HCT116 (cell line): ENCODE measurements at regions not wholly inside any gene's neighbourhood (a gene's known extent, or its start where the extent isn't known, plus 50 kb on each side); places are given as distances from the start of the nearest gene placed in this dataset.

Source experiments
- ATAC-seq: fragments of 200-7000 bp; cut with Tn5 transposase; 2 replicates; pipeline ENCODE4 v1.9.1; 2020; ENCODE audit warnings: mild to moderate bottlenecking, moderate library complexity
- BruUV-seq: library from RNA; stranded (reverse); fragments of 400-500 nt; replicated peaks from 2 replicates; lab custom pipeline; 2021; lab: Mats Ljungman, UMichigan
- CTCF ChIA-PET: fragments of 300-600 bp; sonication (Branson Sonifier 250); formaldehyde crosslinking; loops from one replicate; lab custom pipeline; 2021; ENCODE audit warnings: antibody characterized with exemption; lab: Charles Lee
- POLR2A ChIA-PET: fragments of 300-600, 350-600 bp; sonication (Branson Sonifier 250); formaldehyde crosslinking; loops from one replicate; lab custom pipeline; 2021; ENCODE audit warnings: antibody characterized with exemption; lab: Charles Lee
- RAD21 ChIA-PET, 2 experiments: fragments of 300-600 bp; sonication (Branson Sonifier 250); formaldehyde crosslinking; loops; one replicate each; lab custom pipeline; 2023; ENCODE audit warnings: low total read pairs in 2 of 2; ENCODE audit not compliant: uncharacterized antibody in 2 of 2, unreplicated experiment in 2 of 2, low non-redundant PET in 1 of 2; lab: Charles Lee
- DNase-seq: peaks from one replicate; pipeline ENCODE4 v3.0.0-alpha.2; 2010; ENCODE audit warnings: low read depth, low spot score
- H2AFZ ChIP-seq: fragments of 200-600 bp; shearing (Covaris generic), sonication (generic); 2 replicates; pipeline ENCODE4 v1.6.1; 2017; ENCODE audit warnings: low read depth, mixed run types, mixed read lengths, antibody characterized with exemption, low read length; ENCODE audit not compliant: poor library complexity, severe bottlenecking
- H3K27ac ChIP-seq: 2 replicates; pipeline ENCODE4 v1.5.1; 2012; ENCODE audit warnings: low read depth, low read length
- H3K27me3 ChIP-seq: fragments of 200-600 bp; sonication (generic); 2 replicates; pipeline ENCODE4 v1.6.1; 2016; ENCODE audit warnings: mixed run types, low read length, mixed read lengths; ENCODE audit not compliant: insufficient read depth
- H3K36me3 ChIP-seq, 2 experiments: fragments of 200-500 bp in 1 of 2; fragments of 200-600 bp in 1 of 2; sonication (Bioruptor generic) in 1 of 2; sonication (generic) in 1 of 2; 2 replicates each; pipeline versions ENCODE4 v1.5.1 to v1.6.1; 2014 to 2016; ENCODE audit warnings: low read length in 2 of 2, inconsistent platforms in 1 of 2, mixed read lengths in 1 of 2, mixed run types in 1 of 2; ENCODE audit not compliant: insufficient read depth in 2 of 2, control insufficient read depth in 1 of 2
- H3K4me1 ChIP-seq, 2 experiments: fragments of 200-600 bp in 1 of 2; sonication (generic) in 1 of 2; 2 replicates each; pipeline versions ENCODE4 v1.5.1 to v1.6.1; 2012 to 2017; ENCODE audit warnings: low read length in 2 of 2, inconsistent platforms in 1 of 2, mild to moderate bottlenecking in 1 of 2, mixed read lengths in 1 of 2, mixed run types in 1 of 2, moderate library complexity in 1 of 2; ENCODE audit not compliant: insufficient read depth in 2 of 2, control insufficient read depth in 1 of 2
- H3K4me2 ChIP-seq: fragments of 200-600 bp; sonication (generic); 2 replicates; pipeline ENCODE4 v1.6.1; 2017; ENCODE audit warnings: mixed run types, low read length, mixed read lengths
- H3K4me3 ChIP-seq, 2 experiments: fragments of 200-600 bp in 1 of 2; sonication (generic) in 1 of 2; replicated peaks in 1 of 2; 2 replicates each; pipeline ENCODE4 v1.5.1; 2011 to 2016; ENCODE audit warnings: low read length in 2 of 2, control low read depth in 1 of 2, low read depth in 1 of 2, mild to moderate bottlenecking in 1 of 2, mixed read lengths in 1 of 2, mixed run types in 1 of 2
- H3K79me2 ChIP-seq: fragments of 200-600 bp; sonication (generic); 2 replicates; pipeline ENCODE4 v1.6.1; 2017; ENCODE audit warnings: mild to moderate bottlenecking, mixed run types, low read length, moderate library complexity, mixed read lengths; ENCODE audit not compliant: insufficient read depth
- H3K9ac ChIP-seq: fragments of 200-600 bp; sonication (generic); 2 replicates; pipeline ENCODE4 v1.6.1; 2016; ENCODE audit warnings: low read length, mixed read lengths
- H3K9me2 ChIP-seq: fragments of 200-600 bp; sonication (generic), shearing (Covaris generic); 2 replicates; pipeline ENCODE4 v1.6.1; 2017; ENCODE audit warnings: mixed run types, mild to moderate bottlenecking, moderate library complexity; ENCODE audit not compliant: insufficient read depth
- H3K9me3 ChIP-seq, 2 experiments: fragments of 200-500 bp in 1 of 2; fragments of 200-600 bp in 1 of 2; sonication (Bioruptor generic) in 1 of 2; sonication (generic) in 1 of 2; 2 replicates each; pipeline ENCODE4 v1.6.1; 2014 to 2017; ENCODE audit warnings: low read length in 2 of 2, mixed read lengths in 2 of 2, inconsistent platforms in 1 of 2, low read depth in 1 of 2, mild to moderate bottlenecking in 1 of 2, mixed run types in 1 of 2, moderate library complexity in 1 of 2; ENCODE audit not compliant: control insufficient read depth in 1 of 2, insufficient read depth in 1 of 2
- H4K20me1 ChIP-seq: fragments of 200-600 bp; sonication (generic), shearing (Covaris generic); 2 replicates; pipeline ENCODE4 v1.6.1; 2017; ENCODE audit warnings: mixed run types, mild to moderate bottlenecking, moderate library complexity; ENCODE audit not compliant: insufficient read depth
- ATF3 ChIP-seq: IDR thresholded peaks from 2 replicates; pipeline ENCODE4 v1.6.1; 2012
- CBX3 ChIP-seq: IDR thresholded peaks from 2 replicates; pipeline ENCODE4 v1.6.1; 2012; ENCODE audit warnings: low read depth
- EGR1 ChIP-seq: IDR thresholded peaks from 2 replicates; pipeline ENCODE4 v1.6.1; 2012; ENCODE audit warnings: low read depth
- ELF1 ChIP-seq: IDR thresholded peaks from 2 replicates; pipeline ENCODE4 v1.6.1; 2012; ENCODE audit warnings: low read depth, borderline replicate concordance
- EZH2 ChIP-seq: fragments of 200-600 bp; sonication (generic); IDR thresholded peaks from 2 replicates; pipeline ENCODE4 v1.6.1; 2017; ENCODE audit warnings: antibody characterized with exemption, mixed run types
- EZH2phosphoT487 ChIP-seq: fragments of 200-600 bp; IDR thresholded peaks from 2 replicates; pipeline ENCODE4 v1.6.1; 2018; ENCODE audit warnings: antibody characterized with exemption, borderline replicate concordance
- FOSL1 ChIP-seq: IDR thresholded peaks from 2 replicates; pipeline ENCODE4 v1.6.1; 2012; ENCODE audit warnings: low read depth
- JUND ChIP-seq: IDR thresholded peaks from 2 replicates; pipeline ENCODE4 v1.6.1; 2012
- MAX ChIP-seq: IDR thresholded peaks from 2 replicates; pipeline ENCODE4 v1.6.1; 2012
- POLR2A ChIP-seq: IDR thresholded peaks from 2 replicates; pipeline ENCODE4 v1.7.0; 2011; ENCODE audit warnings: borderline replicate concordance; ENCODE audit not compliant: insufficient read depth, insufficient read length; ENCODE audit errors: extremely low read depth
- POLR2AphosphoS5 ChIP-seq: IDR thresholded peaks from 2 replicates; pipeline ENCODE4 v1.6.1; 2011; ENCODE audit warnings: mild to moderate bottlenecking, low read depth, low read length, moderate library complexity
- RAD21 ChIP-seq: IDR thresholded peaks from 2 replicates; pipeline ENCODE4 v1.6.1; 2012; ENCODE audit warnings: low read depth, mild to moderate bottlenecking
- REST ChIP-seq: IDR thresholded peaks from 2 replicates; pipeline ENCODE4 v1.6.1; 2012; ENCODE audit warnings: low read depth
- SIN3A ChIP-seq: IDR thresholded peaks from 2 replicates; pipeline ENCODE4 v1.6.1; 2012; ENCODE audit warnings: low read depth
- SP1 ChIP-seq: IDR thresholded peaks from 2 replicates; pipeline ENCODE4 v1.6.1; 2012; ENCODE audit warnings: low read depth
- SRF ChIP-seq: IDR thresholded peaks from 2 replicates; pipeline ENCODE4 v1.6.1; 2012; ENCODE audit warnings: low read depth
- TCF7L2 ChIP-seq: IDR thresholded peaks from 2 replicates; pipeline ENCODE4 v1.7.0; 2011; ENCODE audit warnings: borderline replicate concordance, inconsistent platforms; ENCODE audit not compliant: insufficient read depth, insufficient read length; ENCODE audit errors: extremely low read depth
- ZFX ChIP-seq: fragments of 450-650 bp; IDR thresholded peaks from 2 replicates; pipeline ENCODE4 v1.6.1; 2017
- ZNF274 ChIP-seq: fragments of 200-500 bp; sonication (Bioruptor generic); IDR thresholded peaks from 2 replicates; pipeline ENCODE4 v1.6.1; 2014; ENCODE audit warnings: mild to moderate bottlenecking, low read depth, low read length, inconsistent platforms
- intact Hi-C: fragments of 100-400 bp; cut with micrococcal nuclease; formaldehyde crosslinking; loops from 2 replicates; pipeline ENCODE4 v1.10.0; 2022

- ATAC-seq (no peak), DNase-seq (no peak)
- ChIA-PET POLR2A (no interaction called here), RAD21 (no interaction called here)
- no peak overlapping the region for H3K4me3 ChIP-seq
- no peak overlapping the region for H3K27ac ChIP-seq
- no peak overlapping the region for H3K9ac ChIP-seq
- no peaks in the 10 kb centered on the region for H4K20me1 ChIP-seq
- H3K79me2 ChIP-seq: no peaks in the 10 kb centered on the region
- no peak overlapping the region for H2AFZ ChIP-seq
- H3K4me1 ChIP-seq: no peaks in the 10 kb centered on the region
- TF ChIP-seq CBX3 (no peak), POLR2A (no peak), REST (no peak), JUND (no peak), ELF1 (no peak), EZH2phosphoT487 (no peak), ZNF274 (no peak), FOSL1 (no peak), ZFX (no peak), EZH2 (no peak), POLR2AphosphoS5 (no peak), SRF (no peak), ATF3 (no peak), EGR1 (no peak), SIN3A (no peak), MAX (no peak), RAD21 (no peak), SP1 (no peak), TCF7L2 (no peak)
- TF ChIP-seq, all 23 proteins: peak for 0
- BruUV-seq: no TSS peak
- Histone ChIP-seq H3K36me3 (no peaks in the 10 kb centered on the region), H3K27me3 (0 out of 2 replicates have a peak, but pooled peaks cover 4% of the 10 kb centered on the region), H3K4me2 (no peak overlapping the region), H3K9me3 (no peaks in the 10 kb centered on the region), H3K9me2 (no peaks in the 10 kb centered on the region)
- CTCF ChIA-PET: no interaction called here
- intact Hi-C loops: no loop called here
These were observed 107.7 kb downstream of the SNX19 start for GRCh38 chr11:130808541-130808940.
